BE2C (cell line): ENCODE measurements at regions not wholly inside any gene's neighbourhood (a gene's known extent, or its start where the extent isn't known, plus 50 kb on each side); places are given as distances from the start of the nearest gene placed in this dataset.

Source experiments
- DNase-seq: peaks from one replicate; pipeline ENCODE4 v3.0.0-alpha.2; 2020
- H3K27me3 ChIP-seq: fragments of 250-450 bp; sonication (Bioruptor Pico); 2 replicates; pipeline ENCODE4 v1.5.1; 2020; ENCODE audit warnings: mild to moderate bottlenecking
- H3K36me3 ChIP-seq: fragments of 250-450 bp; sonication (Bioruptor Pico); 2 replicates; pipeline ENCODE4 v1.5.1; 2020; ENCODE audit warnings: mild to moderate bottlenecking
- H3K4me1 ChIP-seq: fragments of 250-450 bp; sonication (Bioruptor Pico); 2 replicates; pipeline ENCODE4 v1.5.1; 2020
- H3K4me3 ChIP-seq: 2 replicates; pipeline ENCODE4 v1.5.1; 2011; ENCODE audit warnings: low read depth, low read length
- H3K9me3 ChIP-seq: fragments of 250-450 bp; sonication (Bioruptor Pico); 2 replicates; pipeline ENCODE4 v1.5.1; 2020
- TF ChIP-seq, protein P1 (sequence below): IDR thresholded peaks from 2 replicates; pipeline ENCODE4 v1.5.1; 2012; ENCODE audit warnings: mild to moderate bottlenecking, low read depth, low read length

DNA sequence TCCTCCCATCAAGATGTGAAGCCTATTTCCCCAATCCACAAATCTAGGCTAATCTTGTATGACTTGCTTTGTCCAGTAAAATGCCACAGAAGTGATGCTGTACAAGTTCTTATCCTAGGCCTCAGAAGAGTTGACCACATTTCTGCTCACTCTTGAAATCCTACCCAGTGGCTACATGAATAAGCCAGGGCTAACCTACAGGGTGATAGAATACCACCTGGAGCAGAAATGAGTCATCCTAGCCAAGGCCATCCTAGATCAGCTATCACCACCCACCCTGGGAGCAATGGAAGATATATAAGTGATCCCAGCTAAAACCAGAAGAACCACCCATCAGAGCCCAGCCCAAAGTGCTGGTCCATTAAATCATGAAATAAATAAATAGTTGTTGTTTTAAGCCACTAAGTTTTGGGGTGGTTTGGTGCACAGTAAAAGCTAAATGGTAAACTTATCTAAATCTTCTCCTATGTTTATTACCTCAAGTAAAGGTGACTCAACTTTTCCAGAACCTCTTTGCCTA lies 105.1 kb downstream of the RPS29 start:
- no peaks in the 10 kb centered on the region for H3K9me3 ChIP-seq
- H3K4me3 ChIP-seq: no peak overlapping the region
- no peaks in the 10 kb centered on the region for H3K36me3 ChIP-seq
- no peak for DNase-seq
- TF ChIP-seq, protein P1, sequence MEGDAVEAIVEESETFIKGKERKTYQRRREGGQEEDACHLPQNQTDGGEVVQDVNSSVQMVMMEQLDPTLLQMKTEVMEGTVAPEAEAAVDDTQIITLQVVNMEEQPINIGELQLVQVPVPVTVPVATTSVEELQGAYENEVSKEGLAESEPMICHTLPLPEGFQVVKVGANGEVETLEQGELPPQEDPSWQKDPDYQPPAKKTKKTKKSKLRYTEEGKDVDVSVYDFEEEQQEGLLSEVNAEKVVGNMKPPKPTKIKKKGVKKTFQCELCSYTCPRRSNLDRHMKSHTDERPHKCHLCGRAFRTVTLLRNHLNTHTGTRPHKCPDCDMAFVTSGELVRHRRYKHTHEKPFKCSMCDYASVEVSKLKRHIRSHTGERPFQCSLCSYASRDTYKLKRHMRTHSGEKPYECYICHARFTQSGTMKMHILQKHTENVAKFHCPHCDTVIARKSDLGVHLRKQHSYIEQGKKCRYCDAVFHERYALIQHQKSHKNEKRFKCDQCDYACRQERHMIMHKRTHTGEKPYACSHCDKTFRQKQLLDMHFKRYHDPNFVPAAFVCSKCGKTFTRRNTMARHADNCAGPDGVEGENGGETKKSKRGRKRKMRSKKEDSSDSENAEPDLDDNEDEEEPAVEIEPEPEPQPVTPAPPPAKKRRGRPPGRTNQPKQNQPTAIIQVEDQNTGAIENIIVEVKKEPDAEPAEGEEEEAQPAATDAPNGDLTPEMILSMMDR: no peak
- no peaks in the 10 kb centered on the region for H3K4me1 ChIP-seq
- H3K27me3 ChIP-seq: no peaks in the 10 kb centered on the region; the same call in 1 of the 2 replicates

DNA sequence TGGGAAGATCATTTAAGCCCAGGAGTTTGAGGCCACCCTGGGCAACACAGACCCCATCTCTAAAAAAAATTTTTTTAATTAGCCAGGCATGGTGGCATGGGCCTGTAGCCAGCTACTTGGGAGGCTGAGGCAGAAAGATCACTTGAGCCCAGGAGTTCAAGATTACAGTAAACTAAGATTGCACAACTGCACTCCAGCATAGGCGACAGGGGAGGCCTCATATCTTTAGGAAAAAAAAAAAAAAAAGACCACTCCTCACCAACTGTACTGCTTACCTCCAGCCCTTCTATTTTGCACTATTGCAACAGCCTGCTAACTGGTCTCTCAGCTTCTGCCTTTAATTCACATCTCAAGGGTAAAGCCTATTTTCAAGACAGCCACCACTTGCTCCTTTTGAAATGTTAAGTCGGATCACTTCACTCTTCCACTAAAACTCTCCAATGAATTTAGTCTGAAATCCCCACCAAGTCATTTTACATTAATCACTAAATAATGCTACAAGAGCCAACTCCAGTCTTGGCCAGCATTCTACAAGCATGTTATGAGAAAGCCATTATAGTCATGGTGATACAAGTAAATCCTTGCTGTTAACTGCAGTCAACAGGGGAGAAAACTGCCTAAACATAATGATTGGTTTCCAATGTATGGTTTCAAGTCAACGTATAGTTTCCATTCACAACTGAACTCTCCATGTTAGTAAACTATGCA lies 106.0 kb downstream of the RPS29 start:
- no peaks in the 10 kb centered on the region for H3K4me1 ChIP-seq
- H3K36me3 ChIP-seq: no peaks in the 10 kb centered on the region
- TF ChIP-seq, protein P1: no peak
- H3K9me3 ChIP-seq: no peaks in the 10 kb centered on the region
- no peak for DNase-seq
- H3K4me3 ChIP-seq: no peak overlapping the region
- H3K27me3 ChIP-seq: no peaks in the 10 kb centered on the region; the same call in 1 of the 2 replicates

DNA sequence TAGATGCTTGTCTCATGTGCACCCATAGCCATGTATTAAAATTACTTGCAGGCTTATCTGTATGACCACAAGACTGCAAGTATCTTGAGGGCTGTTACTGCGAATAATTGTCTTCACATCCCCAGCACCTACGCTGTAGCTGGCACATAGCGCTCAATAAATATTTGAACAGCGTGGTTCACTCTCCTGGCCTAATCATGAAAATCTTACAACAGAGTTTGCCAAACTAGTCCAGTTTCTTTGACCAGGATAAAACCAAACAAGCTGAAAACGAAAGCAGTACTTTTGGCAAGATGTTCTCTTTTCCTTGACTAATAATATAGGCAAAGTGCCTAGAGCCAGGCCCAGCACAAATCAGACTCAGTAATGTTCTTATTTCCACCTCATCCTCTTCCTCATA lies 106.7 kb downstream of the RPS29 start:
- no peaks in the 10 kb centered on the region for H3K9me3 ChIP-seq
- TF ChIP-seq, protein P1: no peak
- no peaks in the 10 kb centered on the region for H3K4me1 ChIP-seq
- DNase-seq: no peak
- H3K36me3 ChIP-seq: no peaks in the 10 kb centered on the region
- H3K4me3 ChIP-seq: no peak overlapping the region
- H3K27me3 ChIP-seq: no peaks in the 10 kb centered on the region; the same call in 1 of the 2 replicates

DNA sequence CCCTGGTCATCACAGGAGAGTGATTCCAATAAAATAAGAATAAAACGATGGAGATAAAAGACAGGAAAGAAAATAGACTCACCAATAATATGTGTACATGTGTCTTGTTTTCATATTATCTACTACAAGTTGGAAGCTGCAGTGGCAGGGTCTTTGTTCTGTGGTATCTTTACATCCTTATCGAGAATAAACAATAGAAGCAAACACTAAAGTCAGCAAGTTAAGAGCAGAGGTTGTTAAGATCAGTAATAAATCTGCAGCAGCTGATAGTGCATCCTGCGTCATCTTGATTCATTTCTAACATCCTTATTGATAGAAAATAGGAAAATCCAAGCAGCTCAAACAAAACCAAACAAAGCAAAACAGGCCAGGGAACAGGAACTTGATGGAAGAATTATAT lies 107.4 kb downstream of the RPS29 start:
- Histone ChIP-seq H3K4me3 (no peak overlapping the region), H3K36me3 (no peaks in the 10 kb centered on the region), H3K4me1 (no peaks in the 10 kb centered on the region), H3K27me3 (no peaks in the 10 kb centered on the region; the same call in 1 of the 2 replicates), H3K9me3 (no peaks in the 10 kb centered on the region)
- TF ChIP-seq, protein P1: no peak
- DNase-seq: no peak

DNA sequence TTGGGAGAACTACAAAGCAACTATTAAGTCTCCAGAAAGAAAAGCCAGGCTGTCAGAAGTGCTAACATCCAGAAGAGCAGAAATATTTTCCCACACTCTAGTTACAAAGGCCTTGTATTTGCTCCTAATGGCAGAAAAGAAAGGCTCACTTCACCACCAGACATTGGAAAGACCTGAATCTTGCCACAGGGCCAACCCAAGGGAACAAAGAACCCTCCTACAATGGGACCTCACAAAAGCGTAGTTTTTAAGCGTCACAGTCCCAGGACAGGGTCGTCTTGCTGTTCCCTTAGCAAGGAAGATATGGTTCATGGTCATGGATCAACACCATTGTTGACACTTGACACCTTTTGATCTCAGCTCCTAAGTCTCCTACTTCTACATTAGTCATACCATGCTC lies 119.1 kb downstream of the RPS29 start:
- no peak overlapping the region for H3K4me3 ChIP-seq
- H3K27me3 ChIP-seq: no peaks in the 10 kb centered on the region
- no peaks in the 10 kb centered on the region for H3K9me3 ChIP-seq
- TF ChIP-seq, protein P1: no peak
- no peaks in the 10 kb centered on the region for H3K36me3 ChIP-seq
- no peaks in the 10 kb centered on the region for H3K4me1 ChIP-seq
- DNase-seq: no peak

DNA sequence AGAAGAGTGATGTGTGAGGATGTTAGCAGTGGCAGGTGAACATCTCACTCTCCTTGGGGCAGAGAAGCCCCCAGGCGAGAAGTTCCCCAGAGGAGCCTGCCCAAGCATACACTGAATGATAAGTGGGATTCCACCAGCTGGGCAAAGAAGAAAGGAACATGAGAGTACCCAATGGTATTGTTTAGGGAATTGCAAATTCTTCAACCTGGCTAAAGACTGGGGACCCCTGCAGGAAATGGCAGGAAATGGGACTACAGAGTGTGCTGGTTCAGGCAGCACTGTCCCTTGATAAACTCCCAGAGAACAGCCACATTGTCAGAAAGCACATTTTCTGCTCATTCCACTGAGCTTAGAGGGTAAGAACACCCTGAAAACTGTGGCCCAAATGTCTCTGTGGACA lies 121.3 kb downstream of the RPS29 start:
- Histone ChIP-seq H3K4me3 (no peak overlapping the region), H3K9me3 (no peaks in the 10 kb centered on the region), H3K36me3 (no peaks in the 10 kb centered on the region), H3K4me1 (no peaks in the 10 kb centered on the region), H3K27me3 (peaks cover 2% of the 10 kb centered on the region; the same call in 1 of the 2 replicates)
- TF ChIP-seq, protein P1: peak; percentile 40
- DNase-seq: no peak
